PC-9 (cell line): ENCODE measurements at regions not wholly inside any gene's neighbourhood (a gene's known extent, or its start where the extent isn't known, plus 50 kb on each side); places are given as distances from the start of the nearest gene placed in this dataset.

Experiments used
- BruUV-seq: library from RNA; stranded (reverse); fragments of 400-500 nt; replicated peaks from 2 replicates; lab custom pipeline; 2021; lab: Mats Ljungman, UMichigan
- CTCF ChIA-PET: fragments of 300-600 bp; sonication (Branson Sonifier 250); formaldehyde crosslinking; loops from one replicate; lab custom pipeline; 2022; ENCODE audit warnings: antibody characterized with exemption; lab: Charles Lee
- POLR2A ChIA-PET: fragments of 300-600 bp; sonication (Branson Sonifier 250); formaldehyde crosslinking; loops from one replicate; lab custom pipeline; 2022; ENCODE audit warnings: antibody characterized with exemption; ENCODE audit not compliant: unreplicated experiment; lab: Charles Lee
- DNase-seq, 2 experiments: peaks; one replicate each; pipeline versions ENCODE4 v3.0.0 to v3.0.0-alpha.2; 2015 to 2022; ENCODE audit warnings: mixed read lengths in 1 of 2
- H2AFZ ChIP-seq: fragments of 200-600 bp; sonication (generic); 2 replicates; pipeline ENCODE4 v1.8.1; 2017; ENCODE audit warnings: antibody characterized with exemption
- H3F3A ChIP-seq: fragments of 200-600 bp; sonication (generic); 2 replicates; pipeline ENCODE4 v1.8.1; 2017; ENCODE audit warnings: antibody characterized with exemption, mild to moderate bottlenecking, low read depth; ENCODE audit not compliant: insufficient read depth
- H3K27ac ChIP-seq: fragments of 200-600 bp; sonication (generic); 2 replicates; pipeline ENCODE4 v1.6.1; 2016; ENCODE audit warnings: mixed run types
- H3K27me3 ChIP-seq: fragments of 200-600 bp; sonication (generic); 2 replicates; pipeline ENCODE4 v1.6.1; 2016; ENCODE audit warnings: low read depth, mixed run types; ENCODE audit not compliant: insufficient read depth
- H3K36me3 ChIP-seq: fragments of 200-600 bp; sonication (generic); 2 replicates; pipeline ENCODE4 v1.6.1; 2016; ENCODE audit warnings: low read depth, mixed run types
- H3K4me1 ChIP-seq: fragments of 200-600 bp; sonication (generic); replicated peaks from 2 replicates; pipeline ENCODE4 v1.6.1; 2016; ENCODE audit warnings: mixed run types; ENCODE audit not compliant: insufficient read depth
- H3K4me2 ChIP-seq: fragments of 200-600 bp; sonication (generic); 2 replicates; pipeline ENCODE4 v1.6.1; 2017; ENCODE audit warnings: mixed run types
- H3K4me3 ChIP-seq: fragments of 200-600 bp; sonication (generic); 2 replicates; pipeline ENCODE4 v1.6.1; 2016; ENCODE audit warnings: mixed run types
- H3K79me2 ChIP-seq: fragments of 200-600 bp; sonication (generic); 2 replicates; pipeline ENCODE4 v1.6.1; 2017; ENCODE audit warnings: low read depth, mixed run types
- H3K9me2 ChIP-seq: fragments of 200-600 bp; sonication (generic); 2 replicates; pipeline ENCODE4 v1.8.1; 2017; ENCODE audit warnings: mild to moderate bottlenecking; ENCODE audit not compliant: insufficient read depth
- H3K9me3 ChIP-seq: fragments of 200-600 bp; sonication (generic); 2 replicates; pipeline ENCODE4 v1.8.1; 2016; ENCODE audit warnings: low read depth; ENCODE audit not compliant: insufficient read depth
- H4K20me1 ChIP-seq: fragments of 200-600 bp; sonication (generic); 2 replicates; pipeline ENCODE4 v1.8.1; 2017; ENCODE audit not compliant: insufficient read depth
- EZH2 ChIP-seq: fragments of 200-600 bp; sonication (generic); IDR thresholded peaks from 2 replicates; pipeline ENCODE4 v1.8.0; 2017; ENCODE audit warnings: antibody characterized with exemption, low read depth
- intact Hi-C: fragments of 100-400 bp; cut with micrococcal nuclease; formaldehyde crosslinking; loops from one replicate; pipeline ENCODE4 v1.10.0; 2022; ENCODE audit not compliant: unreplicated experiment
- TF ChIP-seq, protein P1 (sequence below): fragments of 200-600 bp; sonication (generic); conservative IDR thresholded peaks from 2 replicates; pipeline ENCODE4 v1.6.1; 2017; ENCODE audit warnings: mixed run types, antibody characterized with exemption, mild to moderate bottlenecking, moderate library complexity

DNA sequence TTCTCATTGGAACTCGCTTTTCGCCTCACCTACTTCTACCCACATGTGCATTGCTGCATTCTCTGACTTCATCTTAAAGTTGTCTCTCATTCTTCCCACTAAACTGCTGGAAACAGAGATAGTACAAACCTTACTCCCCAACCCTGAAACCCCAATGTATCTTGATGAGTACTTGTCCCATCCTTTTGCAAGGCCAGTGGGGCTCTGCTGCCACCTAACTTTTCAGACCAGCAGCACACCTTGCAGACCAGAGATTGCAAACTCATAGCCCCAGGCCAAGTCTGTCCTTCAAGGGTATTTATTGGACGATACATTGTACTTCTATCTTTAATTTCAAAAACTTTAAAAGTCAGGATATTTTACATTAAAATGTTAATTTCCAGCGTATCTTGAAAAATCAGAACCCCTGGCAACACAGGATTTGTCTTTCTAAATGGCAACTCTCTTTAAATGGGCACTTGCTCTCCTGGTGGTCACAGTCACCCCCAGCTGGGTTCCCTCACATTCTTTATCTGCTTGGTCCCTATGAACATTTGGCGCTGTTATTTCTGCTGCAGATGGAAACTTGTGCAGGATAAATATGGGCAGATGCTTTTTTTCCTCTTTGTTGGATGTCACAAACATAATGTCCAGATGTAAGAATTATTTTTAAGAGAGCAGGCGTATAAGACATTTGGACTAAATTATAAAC, 83.9 kb downstream of the SOD2 start:
- H3K27ac ChIP-seq, result no peak overlapping the region
- H3F3A ChIP-seq, result no peaks in the 10 kb centered on the region
- H4K20me1 ChIP-seq, result no peaks in the 10 kb centered on the region
- no peaks in the 10 kb centered on the region for H3K9me3 ChIP-seq
- no peak for DNase-seq
- H3K4me3 ChIP-seq, result no peak overlapping the region
- peaks cover 23% of the 10 kb centered on the region; the same call in 1 of the 2 replicates for H3K27me3 ChIP-seq
- H3K4me2 ChIP-seq, result no peak overlapping the region
- CTCF ChIA-PET, result no interaction called here
- POLR2A ChIA-PET, result no interaction called here
- no peak overlapping the region for H2AFZ ChIP-seq
- intact Hi-C loops, result no loop called here
- H3K9me2 ChIP-seq, result no peaks in the 10 kb centered on the region
- H3K79me2 ChIP-seq, result no peaks in the 10 kb centered on the region
- no TSS peak for BruUV-seq
- no peaks in the 10 kb centered on the region for H3K4me1 ChIP-seq
- H3K36me3 ChIP-seq, result no peaks in the 10 kb centered on the region
- TF ChIP-seq, protein P1, sequence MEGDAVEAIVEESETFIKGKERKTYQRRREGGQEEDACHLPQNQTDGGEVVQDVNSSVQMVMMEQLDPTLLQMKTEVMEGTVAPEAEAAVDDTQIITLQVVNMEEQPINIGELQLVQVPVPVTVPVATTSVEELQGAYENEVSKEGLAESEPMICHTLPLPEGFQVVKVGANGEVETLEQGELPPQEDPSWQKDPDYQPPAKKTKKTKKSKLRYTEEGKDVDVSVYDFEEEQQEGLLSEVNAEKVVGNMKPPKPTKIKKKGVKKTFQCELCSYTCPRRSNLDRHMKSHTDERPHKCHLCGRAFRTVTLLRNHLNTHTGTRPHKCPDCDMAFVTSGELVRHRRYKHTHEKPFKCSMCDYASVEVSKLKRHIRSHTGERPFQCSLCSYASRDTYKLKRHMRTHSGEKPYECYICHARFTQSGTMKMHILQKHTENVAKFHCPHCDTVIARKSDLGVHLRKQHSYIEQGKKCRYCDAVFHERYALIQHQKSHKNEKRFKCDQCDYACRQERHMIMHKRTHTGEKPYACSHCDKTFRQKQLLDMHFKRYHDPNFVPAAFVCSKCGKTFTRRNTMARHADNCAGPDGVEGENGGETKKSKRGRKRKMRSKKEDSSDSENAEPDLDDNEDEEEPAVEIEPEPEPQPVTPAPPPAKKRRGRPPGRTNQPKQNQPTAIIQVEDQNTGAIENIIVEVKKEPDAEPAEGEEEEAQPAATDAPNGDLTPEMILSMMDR, result peak; percentile 40; the same call in 1 of the 2 replicates
- TF ChIP-seq EZH2, result no peak

DNA sequence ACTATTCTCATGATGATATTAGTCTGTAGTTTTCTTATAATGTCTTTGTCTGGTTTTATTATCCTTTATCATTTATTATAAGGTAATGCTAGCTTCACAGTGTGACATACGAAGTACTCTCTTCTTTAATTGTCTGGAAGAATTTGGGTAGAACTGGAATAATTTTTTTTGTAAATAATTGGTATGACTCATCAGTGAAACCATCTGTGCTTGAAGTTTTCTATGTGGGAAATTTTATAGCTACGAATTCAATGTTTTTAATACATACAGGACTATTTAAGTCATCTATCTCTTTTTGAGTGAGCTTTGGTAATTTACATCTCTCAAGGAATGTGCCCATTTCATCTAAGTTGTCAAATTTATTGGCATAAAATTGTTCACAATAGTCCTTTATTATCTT, 86.3 kb downstream of the SOD2 start:
- no peak overlapping the region for H3K4me3 ChIP-seq
- H3K79me2 ChIP-seq, result no peaks in the 10 kb centered on the region
- TF ChIP-seq EZH2, result no peak
- TF ChIP-seq, protein P1, result no peak
- no peak overlapping the region for H2AFZ ChIP-seq
- H3K4me1 ChIP-seq, result no peaks in the 10 kb centered on the region
- no peaks in the 10 kb centered on the region for H3K36me3 ChIP-seq
- no peaks in the 10 kb centered on the region for H3F3A ChIP-seq
- no peaks in the 10 kb centered on the region for H3K9me3 ChIP-seq
- CTCF ChIA-PET, result no interaction called here
- H3K4me2 ChIP-seq, result no peak overlapping the region
- BruUV-seq, result no TSS peak
- H3K9me2 ChIP-seq, result no peaks in the 10 kb centered on the region
- no peak for DNase-seq
- no peaks in the 10 kb centered on the region for H4K20me1 ChIP-seq
- no peak overlapping the region for H3K27ac ChIP-seq
- H3K27me3 ChIP-seq, result peaks cover 23% of the 10 kb centered on the region
- POLR2A ChIA-PET, result no interaction called here
- intact Hi-C loops, result no loop called here

DNA sequence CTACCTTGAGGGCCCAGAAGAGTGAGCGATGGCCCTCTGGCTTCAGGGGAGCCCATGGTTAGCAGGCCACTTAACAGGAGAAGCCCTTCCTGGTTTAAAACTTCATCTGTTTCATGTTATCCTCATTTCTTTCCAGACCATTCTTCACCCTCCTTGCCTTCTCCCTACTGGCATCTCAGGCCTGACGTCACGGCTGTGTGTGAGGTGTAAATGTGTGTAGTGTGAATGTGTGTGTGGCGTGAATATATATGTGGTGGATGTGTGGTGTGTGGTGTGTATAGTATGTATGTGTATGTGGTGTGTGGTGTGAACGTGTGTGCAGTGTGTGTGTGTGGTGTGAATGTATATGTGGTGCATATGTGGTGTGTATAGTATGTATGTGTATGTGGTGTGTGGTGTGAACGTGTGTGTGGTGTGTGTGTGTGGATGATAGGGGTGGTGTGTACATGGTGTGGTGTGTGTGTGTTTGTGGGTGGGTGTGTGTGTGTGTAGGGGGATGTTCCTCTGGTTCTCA, 88.5 kb downstream of the SOD2 start:
- Histone ChIP-seq H2AFZ (no peak overlapping the region), H3K4me2 (no peak overlapping the region), H3K4me1 (no peaks in the 10 kb centered on the region), H3K27me3 (peaks cover 31% of the 10 kb centered on the region), H3K4me3 (no peak overlapping the region), H3K36me3 (no peaks in the 10 kb centered on the region), H3F3A (no peaks in the 10 kb centered on the region), H3K9me2 (no peaks in the 10 kb centered on the region), H3K27ac (no peak overlapping the region), H4K20me1 (no peaks in the 10 kb centered on the region), H3K79me2 (no peaks in the 10 kb centered on the region), H3K9me3 (no peaks in the 10 kb centered on the region)
- DNase-seq, result no peak
- TF ChIP-seq, protein P1, result no peak
- TF ChIP-seq EZH2, result no peak
- CTCF ChIA-PET, result no interaction called here
- POLR2A ChIA-PET, result no interaction called here
- intact Hi-C loops, result no loop called here
- no TSS peak for BruUV-seq
